ENCODE measurements at regions not wholly inside any gene's neighbourhood (a gene's known extent, or its start where the extent isn't known, plus 50 kb on each side); places are given as distances from the start of the nearest gene placed in this dataset.

- no peak overlapping the region for H3K27ac Mint-ChIP-seq
- no peaks in the 10 kb centered on the region for H3K27me3 Mint-ChIP-seq (ENCODE audit: low read depth)
- no peak overlapping the region for H3K4me3 Mint-ChIP-seq
- ATAC-seq, result no peak
- no peak for DNase-seq (ENCODE audit: low spot score)
- peaks cover 41% of the 10 kb centered on the region for H3K9me3 Mint-ChIP-seq
- 0 out of 2 replicates have a peak, but pooled peaks cover 3% of the 10 kb centered on the region for H3K4me1 Mint-ChIP-seq
- ChIA-PET CTCF (no interaction called here), POLR2A (no interaction called here)
- TF ChIP-seq FOXP4 (CRISPR knock-in tag; IDR thresholded peaks at IDR 0.05) (no peak), GTF2I (CRISPR knock-in tag; conservative IDR thresholded peaks at IDR 0.05) (no peak), TCF7 (CRISPR knock-in tag; IDR thresholded peaks at IDR 0.05; ENCODE audit: low read depth) (no peak), ZNF671 (CRISPR knock-in tag; IDR thresholded peaks at IDR 0.05) (no peak), ZNF512 (CRISPR knock-in tag; IDR thresholded peaks at IDR 0.05; ENCODE audit: borderline replicate concordance) (no peak), HMGA2 (CRISPR knock-in tag; IDR thresholded peaks at IDR 0.05) (no peak), SOX15 (CRISPR knock-in tag; IDR thresholded peaks at IDR 0.05) (no peak), ZNF138 (CRISPR knock-in tag; conservative IDR thresholded peaks at IDR 0.05) (no peak), MAX (CRISPR knock-in tag; IDR thresholded peaks at IDR 0.05) (no peak), FOXJ3 (CRISPR knock-in tag; IDR thresholded peaks at IDR 0.05; ENCODE audit: borderline replicate concordance) (no peak), ZMAT4 (CRISPR knock-in tag; IDR thresholded peaks at IDR 0.05) (no peak), USF1 (CRISPR knock-in tag; IDR thresholded peaks at IDR 0.05) (no peak), ATF2 (CRISPR knock-in tag; IDR thresholded peaks at IDR 0.05; ENCODE audit: borderline replicate concordance, low read depth) (no peak), SMAD4 (CRISPR knock-in tag; IDR thresholded peaks at IDR 0.05) (no peak), EMX1 (CRISPR knock-in tag; IDR thresholded peaks at IDR 0.05) (no peak), ZNF317 (CRISPR knock-in tag; IDR thresholded peaks at IDR 0.05; ENCODE audit: borderline replicate concordance, low read depth) (no peak), CREB1 (CRISPR knock-in tag; IDR thresholded peaks at IDR 0.05) (no peak)
- H3K36me3 Mint-ChIP-seq, result peaks cover 16% of the 10 kb centered on the region
Observed at GRCh38 chr14:99052467-99052866, 219.5 kb downstream of the BCL11B start.

GRCh38 chr14:99055019-99055418 is 217.0 kb downstream of the BCL11B start:
- H3K27ac Mint-ChIP-seq, result no peak overlapping the region
- H3K27me3 Mint-ChIP-seq (ENCODE audit: low read depth), result no peaks in the 10 kb centered on the region
- CTCF ChIA-PET, result interaction anchor here (0.8 to 1.8 kb wide), 3 partner anchors 11 to 170 kb away, joined by 3 to 5 read pairs (median 5); no protein-coding TSS in a partner anchor
- no peaks in the 10 kb centered on the region for H3K4me1 Mint-ChIP-seq
- POLR2A ChIA-PET, result no interaction called here
- no peak for TF ChIP-seq STAT6 (CRISPR knock-in tag; conservative IDR thresholded peaks at IDR 0.05; ENCODE audit: low read depth)
- ATAC-seq, result no peak
- no peak overlapping the region for H3K4me3 Mint-ChIP-seq
- H3K36me3 Mint-ChIP-seq, result peaks cover 16% of the 10 kb centered on the region
- H3K9me3 Mint-ChIP-seq, result peaks cover 41% of the 10 kb centered on the region
- DNase-seq (ENCODE audit: low spot score), result no peak

Data from WTC11 (cell line).